ENCODE measurements at regions not wholly inside any gene's neighbourhood (a gene's known extent, or its start where the extent isn't known, plus 50 kb on each side); places are given as distances from the start of the nearest gene placed in this dataset.

DNA sequence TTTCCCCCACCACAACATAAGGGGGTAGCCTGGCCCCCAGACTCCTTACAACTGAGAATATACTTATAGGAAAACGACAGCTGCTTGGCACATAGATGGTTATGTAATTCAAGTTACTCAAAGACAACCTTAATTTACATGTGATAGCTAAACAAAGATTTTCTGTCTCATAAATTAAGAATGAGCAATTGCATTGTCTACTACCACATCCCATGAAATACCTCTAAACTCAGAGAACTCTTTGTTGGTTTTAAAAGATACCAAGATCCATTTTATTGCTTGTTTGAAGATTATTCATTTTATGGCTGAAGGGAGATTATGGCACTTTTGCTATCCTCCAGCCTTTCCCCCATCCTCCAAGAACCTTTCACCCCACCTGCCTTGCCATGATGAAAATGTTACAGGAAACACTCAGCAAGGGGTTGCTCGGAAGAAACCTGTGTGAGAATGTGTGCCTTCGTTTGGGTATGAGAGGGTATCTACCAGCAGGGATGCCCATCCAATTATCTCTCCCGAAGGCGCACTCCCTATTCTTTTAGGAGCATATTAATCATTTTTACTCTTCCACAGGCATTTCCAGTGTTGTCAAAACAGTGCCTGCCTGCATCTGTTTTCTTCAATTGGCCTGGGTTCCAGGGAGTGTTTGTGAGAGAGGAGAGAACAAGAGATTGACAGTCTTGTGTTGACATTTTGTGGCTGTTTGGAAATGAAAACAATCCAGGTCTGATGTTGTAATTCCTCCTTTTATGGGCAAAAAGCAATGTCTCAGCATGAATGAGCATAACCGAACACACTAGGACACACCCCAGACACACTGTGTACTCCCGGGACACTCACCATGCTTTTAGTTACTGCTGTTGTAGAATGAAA, 208.0 kb upstream of the ANKRD55 start:
- no peak overlapping the region for H2AFZ ChIP-seq (ENCODE audit: low read length)
- FAIRE-seq (peak; percentile 83), ATAC-seq (peak; percentile 99), DNase-seq (ENCODE audit: low spot score) (peak; percentile 96)
- ChIA-PET POLR2A (interaction anchor here (1.3 kb wide), 1 partner anchor 39 kb away, joined by 4 read pairs; no protein-coding TSS in a partner anchor), CTCF (ENCODE audit: low intra/inter-chr PET ratio, low total read pairs) (no interaction called here)
- in situ Hi-C loops (cut with HindIII; ENCODE audit: extremely low pct_ligation_motif_present, low pct_unique_long_range_greater_than_20kb), result no loop called here
- H3K27me3 ChIP-seq (ENCODE audit: control insufficient read depth in 1 of 2, insufficient read depth in 2 of 2, low read length in 2 of 2), result no peaks in the 10 kb centered on the region
- H4K20me1 ChIP-seq (ENCODE audit: insufficient read depth, low read length), result no peaks in the 10 kb centered on the region
- peak overlapping the region; percentile 47 for H3K9ac ChIP-seq (ENCODE audit: insufficient read depth, low read depth, low read length)
- WGBS (ENCODE audit: low lambda C conversion rate), result 54% methylated on average over 7 of the region's 7 CpGs
- no TSS peak for BruUV-seq (replicated peaks)
- H3K4me1 ChIP-seq (ENCODE audit: insufficient read depth, low read length), result peaks cover 45% of the 10 kb centered on the region
- H3K79me2 ChIP-seq (ENCODE audit: insufficient read depth, low read length), result no peaks in the 10 kb centered on the region
- H3K4me2 ChIP-seq (ENCODE audit: low read depth, low read length), result peak overlapping the region; percentile 44
- no peaks in the 10 kb centered on the region for H3K9me3 ChIP-seq (ENCODE audit: low read length)
- intact Hi-C loops (cut with micrococcal nuclease; ENCODE audit: unreplicated experiment), result loop anchor here (2.0 kb wide), 1 partner anchor 40 kb away; no protein-coding TSS in a partner anchor
- no peak overlapping the region for H3K4me3 ChIP-seq (replicated peaks in 1 of 3; ENCODE audit: insufficient read depth in 1 of 3, low read depth in 2 of 3, low read length in 3 of 3)
- H3K27ac ChIP-seq (ENCODE audit: extremely low read length, insufficient read depth, low read length), result peak overlapping the region; percentile 65
- no peaks in the 10 kb centered on the region for H3K36me3 ChIP-seq (replicated peaks in 1 of 2; ENCODE audit: control insufficient read depth in 1 of 2, insufficient read depth in 2 of 2, low read length in 2 of 2)
- TF ChIP-seq SMAD3 (CRISPR knock-in tag; IDR thresholded peaks at IDR 0.05) (peak; percentile 74), NPAS2 (CRISPR knock-in tag; IDR thresholded peaks at IDR 0.05; ENCODE audit: borderline replicate concordance) (no peak), RFX1 (IDR thresholded peaks at IDR 0.05) (no peak), TP53 (CRISPR knock-in tag; conservative IDR thresholded peaks at IDR 0.05) (no peak), ELF3 (CRISPR knock-in tag; IDR thresholded peaks at IDR 0.05) (peak; percentile 80), ZSCAN20 (CRISPR knock-in tag; IDR thresholded peaks at IDR 0.05; ENCODE audit: borderline replicate concordance) (no peak), CSRNP2 (CRISPR knock-in tag; conservative IDR thresholded peaks at IDR 0.05; ENCODE audit: low read depth) (no peak), THAP11 (CRISPR knock-in tag; IDR thresholded peaks at IDR 0.05) (peak; percentile 70), SRSF9 (IDR thresholded peaks at IDR 0.05; ENCODE audit: borderline replicate concordance, insufficient read depth, low read depth, low read length, poor library complexity, severe bottlenecking) (no peak), ZNF207 (IDR thresholded peaks at IDR 0.05; ENCODE audit: borderline replicate concordance) (no peak), ZNF17 (CRISPR knock-in tag; IDR thresholded peaks at IDR 0.05) (no peak), HMG20A (CRISPR knock-in tag; IDR thresholded peaks at IDR 0.05; ENCODE audit: borderline replicate concordance) (peak; percentile 88), ZNF605 (CRISPR knock-in tag; IDR thresholded peaks at IDR 0.05) (no peak), SIX4 (CRISPR knock-in tag; IDR thresholded peaks at IDR 0.05) (no peak), SAP130 (CRISPR knock-in tag; IDR thresholded peaks at IDR 0.05; ENCODE audit: low read depth) (peak; percentile 83), ZNF703 (CRISPR knock-in tag; IDR thresholded peaks at IDR 0.05; ENCODE audit: borderline replicate concordance) (no peak), AGO1 (IDR thresholded peaks at IDR 0.05; ENCODE audit: low read depth, low read length, poor library complexity, severe bottlenecking) (no peak), MED1 (CRISPR knock-in tag; IDR thresholded peaks at IDR 0.05) (peak; percentile 87), CCAR2 (optimal IDR thresholded peaks at IDR 0.05; ENCODE audit: low read depth, low read length) (no peak), ZNF615 (CRISPR knock-in tag; IDR thresholded peaks at IDR 0.05; ENCODE audit: borderline replicate concordance) (no peak), ZNF234 (CRISPR knock-in tag; conservative IDR thresholded peaks at IDR 0.05) (no peak), FOSL2 (CRISPR knock-in tag; IDR thresholded peaks at IDR 0.05) (peak; percentile 62), HNRNPL (IDR thresholded peaks at IDR 0.05; ENCODE audit: low read depth, low read length) (no peak), SALL1 (CRISPR knock-in tag; IDR thresholded peaks at IDR 0.05) (peak; percentile 83)
- TF ChIP-seq, protein P1, sequence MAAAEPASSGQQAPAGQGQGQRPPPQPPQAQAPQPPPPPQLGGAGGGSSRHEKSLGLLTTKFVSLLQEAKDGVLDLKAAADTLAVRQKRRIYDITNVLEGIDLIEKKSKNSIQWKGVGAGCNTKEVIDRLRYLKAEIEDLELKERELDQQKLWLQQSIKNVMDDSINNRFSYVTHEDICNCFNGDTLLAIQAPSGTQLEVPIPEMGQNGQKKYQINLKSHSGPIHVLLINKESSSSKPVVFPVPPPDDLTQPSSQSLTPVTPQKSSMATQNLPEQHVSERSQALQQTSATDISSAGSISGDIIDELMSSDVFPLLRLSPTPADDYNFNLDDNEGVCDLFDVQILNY (CRISPR knock-in tag; conservative IDR thresholded peaks at IDR 0.05), result no peak

All from HepG2 (cell line).